A549 (cell line): ENCODE measurements at regions not wholly inside any gene's neighbourhood (a gene's known extent, or its start where the extent isn't known, plus 50 kb on each side); places are given as distances from the start of the nearest gene placed in this dataset.

Experiments
- ATAC-seq, 2 experiments: fragments of 200-7000 bp in 1 of 2; fragments of >200 bp in 1 of 2; cut with Nextera tagmentation in 1 of 2; cut with Tn5 transposase in 1 of 2; 3 replicates each; pipeline versions ENCODE4 v1.8.0 to v1.9.1; 2018 to 2020; ENCODE audit warnings: mild to moderate bottlenecking in 1 of 2, moderate library complexity in 1 of 2
- CTCF ChIA-PET: fragments of 300-600 bp; sonication (Branson Sonifier 250); formaldehyde crosslinking; extraction: SDS; loops from one replicate; lab custom pipeline; 2021; ENCODE audit warnings: antibody characterized with exemption, inconsistent platforms; lab: Yijun Ruan, JAX
- POLR2A ChIA-PET: fragments of 350-600 bp; formaldehyde crosslinking; extraction: SDS; loops from one replicate; lab custom pipeline; 2021; ENCODE audit warnings: antibody characterized with exemption, inconsistent platforms; lab: Yijun Ruan, JAX
- DNase-seq, 2 experiments: peaks; one replicate each; pipeline versions ENCODE4 v3.0.0 to v3.0.0-alpha.2; 2011 to 2016; ENCODE audit warnings: low read depth in 1 of 2, low spot score in 1 of 2
- FAIRE-seq: peaks from 2 replicates; lab custom pipeline; 2011; peaks lifted over from hg19 to GRCh38; lab: Jason Lieb, UNC
- H3K27ac ChIP-seq, 2 experiments: fragments of >200 bp; sonication (Bioruptor Twin); formaldehyde crosslinking; 3 replicates each; pipeline ENCODE4 v1.5.1; 2016 to 2017
- H3K4me1 ChIP-seq: fragments of >200 bp; sonication (Bioruptor Twin); formaldehyde crosslinking; 3 replicates; pipeline ENCODE4 v1.6.1; 2016
- H3K4me2 ChIP-seq: fragments of >200 bp; sonication (Bioruptor Twin); formaldehyde crosslinking; 3 replicates; pipeline ENCODE4 v1.6.1; 2016
- H3K4me3 ChIP-seq: fragments of >200 bp; sonication (Bioruptor Twin); formaldehyde crosslinking; 3 replicates; pipeline ENCODE4 v1.5.1; 2016
- H3K9me3 ChIP-seq: fragments of >200 bp; sonication (Bioruptor Twin); formaldehyde crosslinking; 3 replicates; pipeline ENCODE4 v1.6.1; 2016
- CBX2 ChIP-seq: fragments of 200-600 bp; sonication (generic); IDR thresholded peaks from 2 replicates; pipeline ENCODE4 v1.6.1; 2016; ENCODE audit warnings: low read depth, mild to moderate bottlenecking, borderline replicate concordance
- CBX8 ChIP-seq: fragments of 200-600 bp; sonication (generic); IDR thresholded peaks from 2 replicates; pipeline ENCODE4 v1.6.1; 2016
- CEBPB ChIP-seq, 2 experiments: fragments of >200 bp in 1 of 2; sonication (Bioruptor Twin) in 1 of 2; formaldehyde crosslinking in 1 of 2; IDR thresholded peaks; 2 replicates each; pipeline ENCODE4 v1.6.1; 2012 to 2016
- CTCF ChIP-seq: fragments of >200 bp; sonication (Bioruptor Twin); formaldehyde crosslinking; IDR thresholded peaks from 3 replicates; pipeline ENCODE4 v1.5.1; 2016
- FOSB ChIP-seq: fragments of 250-450 bp; sonication (Bioruptor Pico); IDR thresholded peaks from 2 replicates; pipeline ENCODE4 v1.5.0; 2020; ENCODE audit warnings: mild to moderate bottlenecking, moderate library complexity
- FOSL2 ChIP-seq, 2 experiments: fragments of 450-650 bp in 1 of 2; fragments of >200 bp in 1 of 2; sonication (Bioruptor Twin) in 1 of 2; formaldehyde crosslinking; IDR thresholded peaks; 2 replicates each; pipeline versions ENCODE4 v1.5.0 to v1.6.1; 2016 to 2020; ENCODE audit warnings: mild to moderate bottlenecking in 1 of 2, moderate library complexity in 1 of 2
- FOXS1 ChIP-seq: fragments of 250-450 bp; sonication (Bioruptor Pico); IDR thresholded peaks from 2 replicates; pipeline ENCODE4 v1.5.0; 2020; ENCODE audit warnings: mild to moderate bottlenecking, moderate library complexity
- GATA3 ChIP-seq: IDR thresholded peaks from 2 replicates; pipeline ENCODE4 v1.6.1; 2012; ENCODE audit warnings: borderline replicate concordance
- HOXB13 ChIP-seq: fragments of 250-450 bp; sonication (Bioruptor Pico); IDR thresholded peaks from 2 replicates; pipeline ENCODE4 v1.5.0; 2020; ENCODE audit warnings: low read depth, mild to moderate bottlenecking, moderate library complexity
- JUN ChIP-seq, 2 experiments: fragments of >200 bp; sonication (Bioruptor Twin); formaldehyde crosslinking; IDR thresholded peaks; 2 replicates in 1 of 2; 3 replicates in 1 of 2; pipeline ENCODE4 v1.6.1; 2016 to 2017
- JUNB ChIP-seq: fragments of >200 bp; sonication (Bioruptor Twin); formaldehyde crosslinking; IDR thresholded peaks from 2 replicates; pipeline ENCODE4 v1.6.1; 2016
- KDM1A ChIP-seq: fragments of 200-600 bp; sonication (generic); IDR thresholded peaks from 2 replicates; pipeline ENCODE4 v1.6.1; 2016; ENCODE audit warnings: low read depth, mild to moderate bottlenecking
- MAZ ChIP-seq: fragments of 150-350 bp; IDR thresholded peaks from 2 replicates; pipeline ENCODE4 v1.6.1; 2014; ENCODE audit warnings: antibody characterized with exemption, low read depth, low read length, borderline replicate concordance
- MYC ChIP-seq: IDR thresholded peaks from 2 replicates; pipeline ENCODE4 v1.6.1; 2012; ENCODE audit warnings: mild to moderate bottlenecking, inconsistent platforms, low read length, improper control_type of control experiment, borderline replicate concordance
- NR3C1 ChIP-seq: fragments of >200 bp; sonication (Bioruptor Twin); formaldehyde crosslinking; IDR thresholded peaks from 3 replicates; pipeline ENCODE4 v1.6.1; 2017
- PBX3 ChIP-seq: IDR thresholded peaks from 2 replicates; pipeline ENCODE4 v1.6.1; 2012
- RNF2 ChIP-seq: fragments of 200-600 bp; sonication (generic); IDR thresholded peaks from 2 replicates; pipeline ENCODE4 v1.6.1; 2016; ENCODE audit warnings: low read depth, mild to moderate bottlenecking, antibody characterized with exemption, moderate library complexity, borderline replicate concordance
- SMC3 ChIP-seq: fragments of >200 bp; sonication (Bioruptor Twin); formaldehyde crosslinking; IDR thresholded peaks from 3 replicates; pipeline ENCODE4 v1.6.1; 2018; ENCODE audit warnings: inconsistent platforms
- TP53 ChIP-seq: fragments of 250-450 bp; sonication (Bioruptor Pico); IDR thresholded peaks from 2 replicates; pipeline ENCODE4 v1.5.0; 2021; ENCODE audit warnings: mild to moderate bottlenecking, moderate library complexity
- USF2 ChIP-seq: fragments of 450-650 bp; IDR thresholded peaks from 2 replicates; pipeline ENCODE4 v1.6.1; 2014; ENCODE audit warnings: antibody characterized with exemption
- WGBS: methylation state at CpG from one replicate; pipeline ENCODE4 v1.1.6; 2017; ENCODE audit errors: missing lambda C conversion rate; 5-methylcytosine and 5-hydroxymethylcytosine counted together

- H3K27ac ChIP-seq: no peak overlapping the region
- no peaks in the 10 kb centered on the region for H3K4me1 ChIP-seq
- POLR2A ChIA-PET: no interaction called here
- FAIRE-seq (no peak), ATAC-seq (no peak), DNase-seq (no peak)
- no peak overlapping the region for H3K4me3 ChIP-seq
- H3K4me2 ChIP-seq: no peak overlapping the region
- no peaks in the 10 kb centered on the region for H3K9me3 ChIP-seq
- CTCF ChIA-PET: interaction anchor here (0.7 kb wide), 1 partner anchor 64 kb away, joined by 3 read pairs; no protein-coding TSS in a partner anchor
- no peak for TF ChIP-seq MAZ
- TF ChIP-seq JUN (IDR thresholded peaks at IDR 0.05): no peak
- no peak for TF ChIP-seq KDM1A
- no peak for TF ChIP-seq PBX3
Observed at GRCh38 chr1:82153272-82153629, 352.5 kb downstream of the ADGRL2 start.

GRCh38 chr1:82152356-82153271, 351.9 kb downstream of the ADGRL2 start:
- Histone ChIP-seq H3K9me3 (no peaks in the 10 kb centered on the region), H3K4me3 (no peak overlapping the region), H3K4me2 (no peak overlapping the region), H3K27ac (no peak overlapping the region), H3K4me1 (no peaks in the 10 kb centered on the region)
- ATAC-seq: no peak
- POLR2A ChIA-PET: no interaction called here
- DNase-seq: no peak
- CTCF ChIA-PET: interaction anchor here (0.7 to 1.1 kb wide), 2 partner anchors 34 to 63 kb away, joined by 3 read pairs; no protein-coding TSS in a partner anchor
- FAIRE-seq: no peak
- no peak for TF ChIP-seq HOXB13 (CRISPR knock-in tag)
- no peak for TF ChIP-seq NR3C1
- no peak for TF ChIP-seq RNF2
- TF ChIP-seq FOSB: no peak
- no peak for TF ChIP-seq CBX8
- TF ChIP-seq TP53 (CRISPR knock-in tag): no peak
- TF ChIP-seq GATA3: no peak
- TF ChIP-seq USF2: no peak
- TF ChIP-seq FOXS1: no peak
- no peak for TF ChIP-seq SMC3
- no peak for TF ChIP-seq CBX2
- no peak for TF ChIP-seq CEBPB (IDR thresholded peaks at IDR 0.05)
- no peak for TF ChIP-seq CTCF
- no peak for TF ChIP-seq PBX3
- TF ChIP-seq FOSL2 (IDR thresholded peaks at IDR 0.05): no peak
- no peak for TF ChIP-seq FOSL2 (CRISPR knock-in tag; IDR thresholded peaks at IDR 0.05)
- no peak for TF ChIP-seq JUNB
- TF ChIP-seq MYC: no peak
- WGBS: 24% methylated on average over 5 of the region's 5 CpGs
